SU-DHL-6 (cell line): ENCODE measurements at regions not wholly inside any gene's neighbourhood (a gene's known extent, or its start where the extent isn't known, plus 50 kb on each side); places are given as distances from the start of the nearest gene placed in this dataset.

Source experiments
- EZH2phosphoT487 ChIP-seq: fragments of 200-600 bp; sonication (generic), shearing (Covaris generic); conservative IDR thresholded peaks from 2 replicates; pipeline ENCODE4 v1.6.1; 2018; ENCODE audit warnings: mild to moderate bottlenecking, antibody characterized with exemption, low read length, moderate library complexity, mixed read lengths
- TF ChIP-seq, protein P1 (sequence below): fragments of 200-600 bp; sonication (generic); IDR thresholded peaks from one replicate; pipeline ENCODE4 v1.5.1; 2017; ENCODE audit warnings: antibody characterized with exemption, mild to moderate bottlenecking, low read length, moderate library complexity; ENCODE audit not compliant: insufficient read depth, poor library complexity, severe bottlenecking

GRCh38 chr4:63869370-63869769 lies 539.9 kb downstream of the TECRL start:
- TF ChIP-seq, protein P1, sequence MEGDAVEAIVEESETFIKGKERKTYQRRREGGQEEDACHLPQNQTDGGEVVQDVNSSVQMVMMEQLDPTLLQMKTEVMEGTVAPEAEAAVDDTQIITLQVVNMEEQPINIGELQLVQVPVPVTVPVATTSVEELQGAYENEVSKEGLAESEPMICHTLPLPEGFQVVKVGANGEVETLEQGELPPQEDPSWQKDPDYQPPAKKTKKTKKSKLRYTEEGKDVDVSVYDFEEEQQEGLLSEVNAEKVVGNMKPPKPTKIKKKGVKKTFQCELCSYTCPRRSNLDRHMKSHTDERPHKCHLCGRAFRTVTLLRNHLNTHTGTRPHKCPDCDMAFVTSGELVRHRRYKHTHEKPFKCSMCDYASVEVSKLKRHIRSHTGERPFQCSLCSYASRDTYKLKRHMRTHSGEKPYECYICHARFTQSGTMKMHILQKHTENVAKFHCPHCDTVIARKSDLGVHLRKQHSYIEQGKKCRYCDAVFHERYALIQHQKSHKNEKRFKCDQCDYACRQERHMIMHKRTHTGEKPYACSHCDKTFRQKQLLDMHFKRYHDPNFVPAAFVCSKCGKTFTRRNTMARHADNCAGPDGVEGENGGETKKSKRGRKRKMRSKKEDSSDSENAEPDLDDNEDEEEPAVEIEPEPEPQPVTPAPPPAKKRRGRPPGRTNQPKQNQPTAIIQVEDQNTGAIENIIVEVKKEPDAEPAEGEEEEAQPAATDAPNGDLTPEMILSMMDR = no peak
- no peak for TF ChIP-seq EZH2phosphoT487
